Transverse colon (tissue), 3 donors: ENCODE measurements at regions not wholly inside any gene's neighbourhood (a gene's known extent, or its start where the extent isn't known, plus 50 kb on each side); places are given as distances from the start of the nearest gene placed in this dataset.

Experiments used
- EP300 ChIP-seq: sonication (generic); formaldehyde crosslinking; IDR thresholded peaks from one replicate; pipeline ENCODE4 v1.6.1; 2017; ENCODE audit warnings: antibody characterized with exemption, low read depth
- POLR2A ChIP-seq: fragments of 450-650 bp; IDR thresholded peaks from one replicate; pipeline ENCODE4 v1.6.1; 2016; ENCODE audit warnings: antibody characterized with exemption, mild to moderate bottlenecking, moderate library complexity
- POLR2AphosphoS5 ChIP-seq, 3 donors: sonication (generic); formaldehyde crosslinking; IDR thresholded peaks; one replicate each; pipeline ENCODE4 v1.6.1; 2016; ENCODE audit warnings: antibody characterized with exemption in 3 of 3

- TF ChIP-seq POLR2A (no peak), POLR2AphosphoS5 (IDR thresholded peaks at IDR 0.05) (no peak), EP300 (no peak)
Measured at GRCh38 chr2:200752835-200753234, 58.9 kb upstream of the BZW1 start.
